BLaER1 treated with 17β-estradiol and CSF1 and Interleukin-3, amounts not matched to agents 10 nM and 100 nM (cell line): ENCODE measurements at regions not wholly inside any gene's neighbourhood (a gene's known extent, or its start where the extent isn't known, plus 50 kb on each side); places are given as distances from the start of the nearest gene placed in this dataset.

ENCODE experiments used
- H3K27ac ChIP-seq, 11 experiments: shearing (Covaris generic); formaldehyde crosslinking; 2 replicates each; pipeline ENCODE4 v1.8.1; 2022
- H3K27me3 ChIP-seq, 11 experiments: shearing (Covaris generic); formaldehyde crosslinking; 2 replicates each; pipeline ENCODE4 v1.8.1; 2022
- H3K36me3 ChIP-seq, 11 experiments: shearing (Covaris generic); formaldehyde crosslinking; 2 replicates each; pipeline ENCODE4 v1.8.1; 2022
- H3K4me1 ChIP-seq, 10 experiments: shearing (Covaris generic); formaldehyde crosslinking; 2 replicates each; pipeline ENCODE4 v1.8.1; 2022
- H3K4me2 ChIP-seq, 11 experiments: shearing (Covaris generic); formaldehyde crosslinking; 2 replicates each; pipeline ENCODE4 v1.8.1; 2022
- H3K4me3 ChIP-seq, 10 experiments: shearing (Covaris generic); formaldehyde crosslinking; 2 replicates each; pipeline ENCODE4 v1.8.1; 2022
- H3K9ac ChIP-seq, 11 experiments: shearing (Covaris generic); formaldehyde crosslinking; 2 replicates each; pipeline ENCODE4 v1.8.1; 2022
- H3K9me3 ChIP-seq, 11 experiments: shearing (Covaris generic); formaldehyde crosslinking; replicated peaks in 1 of 11; 2 replicates each; pipeline ENCODE4 v1.8.1; 2022
- H4K20me1 ChIP-seq, 11 experiments: shearing (Covaris generic); formaldehyde crosslinking; 2 replicates each; pipeline ENCODE4 v1.8.1; 2022
- Cebpa-rat ChIP-seq, 11 experiments: shearing (Covaris generic); IDR thresholded peaks; 2 replicates each; pipeline ENCODE4 v1.8.1; 2022

- no peak overlapping the region for H3K27ac ChIP-seq
- H3K36me3 ChIP-seq, result no peaks in the 10 kb centered on the region
- no peak overlapping the region for H3K9ac ChIP-seq
- peaks cover 0 to 27% (median 13%) of the 10 kb centered on the region in 10 experiments; a peak in 11 of 20 replicates for H3K4me1 ChIP-seq
- H3K4me2 ChIP-seq, result peak overlapping the region in 8 of 11 experiments; percentile 14 to 75 (median 54); a peak in 14 of 22 replicates
- H3K27me3 ChIP-seq, result no peaks in the 10 kb centered on the region; a peak in 1 of 22 replicates
- H4K20me1 ChIP-seq, result no peaks in the 10 kb centered on the region
- no peak for TF ChIP-seq Cebpa-rat (IDR thresholded peaks at IDR 0.05)
- H3K9me3 ChIP-seq, result no peaks in the 10 kb centered on the region
- H3K4me3 ChIP-seq, result no peak overlapping the region
These were observed 185.7 kb upstream of the IRX6 start for GRCh38 chr16:55138298-55138697.

DNA sequence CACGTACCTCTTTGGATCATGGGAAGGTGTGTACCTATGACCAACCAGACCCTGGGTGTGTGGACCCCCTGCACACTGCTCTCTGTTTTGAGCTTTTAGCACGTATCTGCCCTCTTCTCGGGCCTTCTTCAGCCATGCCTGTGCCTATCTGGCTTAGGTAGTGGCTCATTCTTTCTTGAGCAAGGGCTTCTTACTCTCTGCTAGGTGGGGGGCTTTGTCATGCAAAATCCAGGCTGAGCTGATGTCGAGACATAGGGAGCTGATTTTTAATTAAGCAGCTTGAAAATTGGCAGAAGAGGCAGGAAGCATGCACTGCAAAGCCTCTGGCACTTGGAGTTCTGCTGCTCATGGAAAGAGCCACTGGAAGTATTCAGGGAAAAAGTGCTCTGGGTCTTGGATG, 181.6 kb upstream of the IRX6 start:
- TF ChIP-seq Cebpa-rat (IDR thresholded peaks at IDR 0.05), result no peak
- Histone ChIP-seq H3K27ac (no peak overlapping the region), H3K4me2 (no peak overlapping the region)

DNA sequence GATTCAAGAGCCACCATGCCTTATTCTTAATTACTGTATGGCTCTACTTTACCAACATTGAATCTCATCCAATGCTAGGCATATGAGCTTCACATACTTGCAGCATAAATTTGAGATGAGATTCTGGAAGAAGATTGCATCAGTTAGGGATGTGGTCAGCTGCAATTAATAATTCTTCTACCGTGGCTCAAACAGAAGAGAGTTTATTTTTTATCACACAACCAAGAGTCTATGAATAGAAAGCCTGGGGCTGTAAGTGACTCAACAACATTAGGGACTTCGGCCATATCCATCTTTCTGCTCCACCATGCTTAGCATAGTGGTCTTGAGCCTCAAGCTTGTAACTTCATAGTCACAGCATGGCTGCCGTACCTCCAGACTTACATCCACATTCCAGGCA, 179.4 kb upstream of the IRX6 start:
- no peaks in the 10 kb centered on the region for H3K9me3 ChIP-seq
- no peak overlapping the region for H3K4me3 ChIP-seq
- H3K36me3 ChIP-seq, result no peaks in the 10 kb centered on the region
- H3K9ac ChIP-seq, result no peak overlapping the region
- no peaks in the 10 kb centered on the region for H3K27me3 ChIP-seq
- H3K4me1 ChIP-seq, result peaks cover 3 to 37% (median 16%) of the 10 kb centered on the region in 10 experiments; a peak in 15 of 20 replicates
- peak overlapping the region in 4 of 11 experiments; percentile 35 to 63 (median 51); a peak in 5 of 22 replicates for H3K4me2 ChIP-seq
- H3K27ac ChIP-seq, result no peak overlapping the region
- TF ChIP-seq Cebpa-rat (IDR thresholded peaks at IDR 0.05), result no peak
- H4K20me1 ChIP-seq, result no peaks in the 10 kb centered on the region

More for the DNA sequence above, 181.6 kb upstream of the IRX6 start:
- Histone ChIP-seq H3K4me3 (no peak overlapping the region), H4K20me1 (no peaks in the 10 kb centered on the region), H3K36me3 (no peaks in the 10 kb centered on the region), H3K9me3 (no peaks in the 10 kb centered on the region), H3K9ac (no peak overlapping the region), H3K4me1 (peaks cover 1 to 43% (median 19%) of the 10 kb centered on the region in 10 experiments; a peak in 15 of 20 replicates), H3K27me3 (no peaks in the 10 kb centered on the region)

- H4K20me1 ChIP-seq, result no peaks in the 10 kb centered on the region
- H3K27me3 ChIP-seq, result no peaks in the 10 kb centered on the region
- peak overlapping the region in 8 of 11 experiments; percentile 12 to 69 (median 53); a peak in 15 of 22 replicates for H3K4me2 ChIP-seq
- H3K9me3 ChIP-seq, result no peaks in the 10 kb centered on the region
- H3K4me3 ChIP-seq, result no peak overlapping the region
- peaks cover 3 to 37% (median 16%) of the 10 kb centered on the region in 10 experiments; a peak in 15 of 20 replicates for H3K4me1 ChIP-seq
- TF ChIP-seq Cebpa-rat (IDR thresholded peaks at IDR 0.05), result no peak
- 0 out of 22 replicates have a peak overlapping the region, but pooled peaks of 1 of the 11 experiments have one; percentile 13 for H3K9ac ChIP-seq
- H3K27ac ChIP-seq, result peak overlapping the region in 2 of 11 experiments; percentile 45 to 62; a peak in 2 of 22 replicates
- H3K36me3 ChIP-seq, result no peaks in the 10 kb centered on the region
These were observed 178.0 kb upstream of the IRX6 start for GRCh38 chr16:55145771-55146603.

DNA sequence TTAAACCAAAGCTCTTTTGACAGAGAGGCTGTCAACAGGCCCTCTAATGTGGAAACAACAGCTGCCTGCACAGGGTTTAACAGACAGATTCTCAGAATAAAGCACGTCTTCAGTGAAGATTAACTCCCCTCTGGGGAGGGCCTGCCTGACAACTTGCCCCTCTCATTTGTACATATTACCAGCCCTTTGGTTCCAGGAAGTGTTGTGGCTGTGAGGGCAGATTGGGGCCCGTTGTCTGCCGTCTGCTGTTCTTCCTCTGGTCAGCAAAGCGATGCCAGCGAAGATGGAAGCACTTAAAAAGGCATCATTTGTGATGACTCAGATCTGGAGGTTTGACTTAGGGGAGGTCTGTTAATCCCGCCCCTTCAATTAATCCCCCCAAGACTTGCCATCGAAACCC, 177.0 kb upstream of the IRX6 start:
- Histone ChIP-seq H3K4me3 (no peak overlapping the region), H3K4me1 (peaks cover 3 to 37% (median 16%) of the 10 kb centered on the region in 10 experiments; a peak in 15 of 20 replicates), H3K9me3 (no peaks in the 10 kb centered on the region), H3K27me3 (no peaks in the 10 kb centered on the region), H3K4me2 (peak overlapping the region in 10 of 11 experiments; percentile 12 to 69 (median 48); a peak in 18 of 22 replicates), H3K9ac (peak overlapping the region in 2 of 11 experiments; percentile 3 to 13; a peak in 3 of 22 replicates), H3K36me3 (no peaks in the 10 kb centered on the region), H3K27ac (peak overlapping the region in 4 of 11 experiments; percentile 15 to 62 (median 34); a peak in 7 of 22 replicates), H4K20me1 (no peaks in the 10 kb centered on the region)
- no peak for TF ChIP-seq Cebpa-rat (IDR thresholded peaks at IDR 0.05)

GRCh38 chr16:55147396-55147795, 176.6 kb upstream of the IRX6 start:
- Histone ChIP-seq H3K4me1 (peaks cover 3 to 37% (median 16%) of the 10 kb centered on the region in 10 experiments; a peak in 15 of 20 replicates), H3K27ac (peak overlapping the region in 4 of 11 experiments; percentile 15 to 62 (median 34); a peak in 6 of 22 replicates), H3K27me3 (no peaks in the 10 kb centered on the region), H3K4me2 (peak overlapping the region in 10 of 11 experiments; percentile 12 to 69 (median 48); a peak in 16 of 22 replicates), H3K36me3 (no peaks in the 10 kb centered on the region), H3K9ac (peak overlapping the region in 2 of 11 experiments; percentile 3 to 13; a peak in 3 of 22 replicates), H3K9me3 (no peaks in the 10 kb centered on the region), H4K20me1 (no peaks in the 10 kb centered on the region), H3K4me3 (no peak overlapping the region)
- TF ChIP-seq Cebpa-rat (IDR thresholded peaks at IDR 0.05), result no peak

GRCh38 chr16:55149622-55150021, 174.4 kb upstream of the IRX6 start:
- Histone ChIP-seq H3K27ac (no peak overlapping the region), H3K4me1 (peaks cover 7 to 43% (median 23%) of the 10 kb centered on the region in 10 experiments; a peak in 18 of 20 replicates), H3K27me3 (no peaks in the 10 kb centered on the region), H3K4me3 (no peak overlapping the region), H3K36me3 (no peaks in the 10 kb centered on the region), H4K20me1 (no peaks in the 10 kb centered on the region), H3K9me3 (no peaks in the 10 kb centered on the region), H3K4me2 (no peak overlapping the region), H3K9ac (no peak overlapping the region)
- TF ChIP-seq Cebpa-rat (IDR thresholded peaks at IDR 0.05), result no peak

DNA sequence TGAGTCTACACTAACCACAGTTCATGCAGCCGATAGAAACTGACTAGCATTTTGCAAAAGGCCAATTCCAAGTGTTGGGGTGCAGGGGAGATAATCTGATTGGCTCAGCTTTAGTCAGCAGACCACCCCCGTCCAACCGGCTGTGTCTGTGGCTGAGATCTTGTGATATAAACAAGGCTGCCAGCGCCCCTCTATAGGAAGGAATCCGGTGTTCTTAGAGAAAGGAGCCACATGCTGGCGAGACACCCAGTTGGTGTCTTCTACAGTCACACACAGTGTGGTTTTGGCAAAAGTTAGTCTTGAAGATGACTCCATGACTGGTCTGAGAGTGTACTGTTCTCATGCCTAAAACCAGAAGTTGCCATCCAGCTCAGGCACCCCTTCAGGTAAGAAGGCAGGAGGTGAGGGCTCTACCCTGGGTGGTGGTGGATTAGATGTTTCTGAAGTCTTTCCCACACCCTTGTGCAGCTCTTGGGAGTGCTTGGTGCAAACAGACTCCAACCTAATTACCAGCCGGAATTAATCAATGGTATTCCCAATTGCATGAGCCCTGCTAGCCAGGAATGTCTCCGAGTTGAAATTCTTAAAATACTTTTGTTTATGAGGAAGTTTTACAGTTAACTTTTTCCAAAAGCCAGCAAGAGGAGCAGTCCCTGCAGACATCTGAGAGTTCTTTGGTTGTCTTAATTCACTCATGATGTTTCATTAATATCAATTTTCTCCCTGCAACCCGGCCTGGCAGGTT, 172.3 kb upstream of the IRX6 start:
- Histone ChIP-seq H3K27ac (no peak overlapping the region), H4K20me1 (no peaks in the 10 kb centered on the region), H3K4me1 (peaks cover 17 to 36% (median 30%) of the 10 kb centered on the region in 10 experiments), H3K36me3 (no peaks in the 10 kb centered on the region), H3K9ac (no peak overlapping the region), H3K27me3 (no peaks in the 10 kb centered on the region), H3K4me3 (no peak overlapping the region), H3K4me2 (no peak overlapping the region), H3K9me3 (no peaks in the 10 kb centered on the region)
- no peak for TF ChIP-seq Cebpa-rat (IDR thresholded peaks at IDR 0.05)

DNA sequence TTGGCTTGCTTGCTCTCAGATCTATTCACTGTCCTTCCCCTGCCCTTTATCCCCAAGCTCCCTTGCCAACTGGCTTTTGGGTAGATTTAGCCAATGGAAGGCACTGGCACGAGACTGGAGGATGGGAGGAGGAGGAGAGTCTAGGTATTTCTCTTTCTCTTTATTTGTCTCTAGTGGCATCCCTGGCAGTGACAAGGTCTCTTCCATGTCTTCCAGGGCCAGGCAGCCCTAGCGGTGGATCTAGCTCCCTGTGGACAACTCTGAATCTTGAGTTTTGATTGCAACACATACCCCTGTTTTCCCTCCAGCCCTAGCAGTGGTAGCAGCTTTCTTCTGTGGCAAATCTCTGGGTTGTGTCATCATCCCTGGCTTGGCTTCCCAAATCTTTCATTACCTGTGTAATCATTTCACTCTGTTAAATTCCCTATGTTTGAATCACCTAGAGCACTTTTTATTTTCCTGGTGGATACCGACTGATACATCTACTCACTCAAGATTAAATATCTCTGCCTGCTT, 171.1 kb upstream of the IRX6 start:
- Histone ChIP-seq H4K20me1 (no peaks in the 10 kb centered on the region), H3K27me3 (no peaks in the 10 kb centered on the region), H3K4me3 (no peak overlapping the region), H3K9ac (no peak overlapping the region), H3K4me2 (no peak overlapping the region), H3K4me1 (peaks cover 12 to 24% (median 20%) of the 10 kb centered on the region in 10 experiments), H3K27ac (no peak overlapping the region), H3K36me3 (no peaks in the 10 kb centered on the region), H3K9me3 (no peaks in the 10 kb centered on the region)
- TF ChIP-seq Cebpa-rat (IDR thresholded peaks at IDR 0.05), result peak in 2 of 11 experiments; percentile 18 to 20; a peak in 1 of 22 replicates
